Left ventricle myocardium superior (tissue), 1 donor: ENCODE measurements at regions not wholly inside any gene's neighbourhood (a gene's known extent, or its start where the extent isn't known, plus 50 kb on each side); places are given as distances from the start of the nearest gene placed in this dataset.

ENCODE experiments used
- ATAC-seq: fragments of 200-7000 bp; cut with Tn5 transposase; one replicate; pipeline ENCODE4 v1.9.1; 2020; ENCODE audit warnings: mild to moderate bottlenecking, moderate library complexity
- DNase-seq: peaks from one replicate; pipeline ENCODE4 v3.0.0-alpha.2; 2020
- intact Hi-C: fragments of 100-400 bp; cut with micrococcal nuclease; formaldehyde crosslinking; loops from one replicate; pipeline ENCODE4 v1.11.0; 2022
- donor health status: DM: no; HTN: yes; CAD: no; lungs with severe emphysema.

GRCh38 chr14:24695265-24696241 lies 61.6 kb upstream of the GZMB start:
- DNase-seq (no peak), ATAC-seq (peak; percentile 46)
- intact Hi-C loops: no loop called here

GRCh38 chr14:24694680-24695079 lies 60.7 kb upstream of the GZMB start:
- intact Hi-C loops: no loop called here
- ATAC-seq (no peak), DNase-seq (no peak)

- DNase-seq (no peak), ATAC-seq (peak; percentile 33)
- intact Hi-C loops: no loop called here
These were observed 60.0 kb upstream of the GZMB start for GRCh38 chr14:24693983-24694382.

GRCh38 chr14:24693353-24693737 lies 59.4 kb upstream of the GZMB start:
- intact Hi-C loops: no loop called here
- no peak for DNase-seq
- no peak for ATAC-seq

GRCh38 chr14:24692382-24693352 lies 58.7 kb upstream of the GZMB start:
- DNase-seq (no peak), ATAC-seq (no peak)
- intact Hi-C loops: no loop called here

- intact Hi-C loops: no loop called here
- ATAC-seq: no peak
- DNase-seq: no peak
These were observed 56.5 kb upstream of the GZMB start for GRCh38 chr14:24690492-24690891.

- intact Hi-C loops: no loop called here
- ATAC-seq (no peak), DNase-seq (no peak)
These were observed 54.2 kb upstream of the GZMB start for GRCh38 chr14:24688030-24688658.
